H1 (cell line): ENCODE measurements at regions not wholly inside any gene's neighbourhood (a gene's known extent, or its start where the extent isn't known, plus 50 kb on each side); places are given as distances from the start of the nearest gene placed in this dataset.

ENCODE experiments used
- CTCF ChIA-PET: fragments of 300-600 bp; sonication (Branson Sonifier 250); formaldehyde crosslinking; loops from one replicate; lab custom pipeline; 2021; ENCODE audit not compliant: partially characterized antibody; lab: Charles Lee
- POLR2A ChIA-PET: fragments of 300-600 bp; sonication (Branson Sonifier 250); formaldehyde crosslinking; loops from one replicate; lab custom pipeline; 2021; ENCODE audit warnings: inconsistent platforms; ENCODE audit not compliant: partially characterized antibody; lab: Charles Lee
- DNase-seq, 2 experiments: peaks; one replicate each; pipeline versions ENCODE4 v3.0.0 to v3.0.0-alpha.2; 2010 to 2022; ENCODE audit warnings: low spot score in 2 of 2, low read depth in 1 of 2, mixed read lengths in 1 of 2
- FAIRE-seq: peaks from 2 replicates; lab custom pipeline; 2011; peaks lifted over from hg19 to GRCh38; lab: Jason Lieb, UNC
- H2AFZ ChIP-seq: 2 replicates; pipeline ENCODE4 v1.8.1; 2012; ENCODE audit warnings: low read length, inconsistent platforms
- H2AK5ac ChIP-seq: 2 replicates; pipeline ENCODE4 v1.6.1; 2013; ENCODE audit warnings: low read depth, low read length
- H2BK120ac ChIP-seq: replicated peaks from 2 replicates; pipeline ENCODE3; 2013; ENCODE audit warnings: low read depth, low read length, inconsistent platforms
- H2BK12ac ChIP-seq: 2 replicates; pipeline ENCODE4 v1.6.1; 2013; ENCODE audit warnings: low read depth, low read length
- H2BK15ac ChIP-seq: 2 replicates; pipeline ENCODE4 v1.6.1; 2013; ENCODE audit warnings: low read length
- H2BK20ac ChIP-seq: 2 replicates; pipeline ENCODE4 v1.6.1; 2013; ENCODE audit warnings: low read length
- H2BK5ac ChIP-seq: 2 replicates; pipeline ENCODE4 v1.6.1; 2013; ENCODE audit warnings: low read depth, low read length
- H3K14ac ChIP-seq: 2 replicates; pipeline ENCODE4 v1.6.1; 2013; ENCODE audit warnings: inconsistent platforms; ENCODE audit not compliant: insufficient read length
- H3K18ac ChIP-seq: 2 replicates; pipeline ENCODE4 v1.6.1; 2013; ENCODE audit warnings: low read length; ENCODE audit errors: extremely low read depth
- H3K23ac ChIP-seq: 2 replicates; pipeline ENCODE4 v1.6.1; 2013; ENCODE audit warnings: inconsistent platforms; ENCODE audit not compliant: insufficient read length
- H3K23me2 ChIP-seq: 2 replicates; pipeline ENCODE4 v1.6.1; 2013; ENCODE audit warnings: low read depth, low read length
- H3K27ac ChIP-seq: 2 replicates; pipeline ENCODE4 v1.6.1; 2011; ENCODE audit warnings: low read depth, low read length, inconsistent platforms
- H3K27me3 ChIP-seq, 4 experiments: replicated peaks in 1 of 4; 1 replicate in 1 of 4; 2 replicates in 3 of 4; pipeline versions ENCODE4 v1.6.1 to v1.8.1; 2011 to 2013; ENCODE audit warnings: low read length in 3 of 4, mild to moderate bottlenecking in 3 of 4, inconsistent platforms in 2 of 4, mixed read lengths in 2 of 4, moderate library complexity in 1 of 4; ENCODE audit not compliant: control insufficient read depth in 3 of 4, insufficient read depth in 3 of 4; ENCODE audit errors: extremely low read depth in 1 of 4
- H3K36me3 ChIP-seq, 4 experiments: 2 replicates each; pipeline versions ENCODE4 v1.6.1 to v1.8.1; 2011 to 2013; ENCODE audit warnings: mild to moderate bottlenecking in 4 of 4, low read length in 3 of 4, moderate library complexity in 2 of 4, control low read depth in 1 of 4, inconsistent platforms in 1 of 4; ENCODE audit not compliant: insufficient read depth in 4 of 4, control insufficient read depth in 2 of 4
- H3K4ac ChIP-seq: replicated peaks from 2 replicates; pipeline ENCODE3; 2013; ENCODE audit warnings: low read length, low read depth, mixed read lengths, inconsistent platforms; ENCODE audit not compliant: insufficient read length
- H3K4me1 ChIP-seq, 4 experiments: replicated peaks in 1 of 4; 1 replicate in 1 of 4; 2 replicates in 3 of 4; pipeline versions ENCODE4 v1.6.1 to v1.8.1; 2011 to 2013; ENCODE audit warnings: low read length in 3 of 4, inconsistent platforms in 2 of 4, mixed read lengths in 1 of 4; ENCODE audit not compliant: insufficient read depth in 4 of 4, control insufficient read depth in 3 of 4
- H3K4me2 ChIP-seq, 2 experiments: 2 replicates each; pipeline versions ENCODE4 v1.6.1 to v1.8.1; 2011 to 2013; ENCODE audit warnings: low read depth in 2 of 2, low read length in 2 of 2, control low read depth in 1 of 2, inconsistent platforms in 1 of 2, mild to moderate bottlenecking in 1 of 2; ENCODE audit not compliant: insufficient read depth in 1 of 2
- H3K4me3 ChIP-seq, 4 experiments: fragments of 200-600, 300-600 bp in 1 of 4; sonication (generic), shearing (Covaris generic), sonication (Bioruptor Twin) in 1 of 4; 2 replicates each; pipeline versions ENCODE4 v1.5.1 to v1.8.1; 2011 to 2016; ENCODE audit warnings: low read length in 4 of 4, low read depth in 3 of 4, control low read depth in 2 of 4, inconsistent platforms in 2 of 4, mild to moderate bottlenecking in 2 of 4, mixed read lengths in 1 of 4, moderate library complexity in 1 of 4; ENCODE audit not compliant: insufficient read depth in 2 of 4; ENCODE audit errors: extremely low read depth in 1 of 4
- H3K56ac ChIP-seq: replicated peaks from 2 replicates; pipeline ENCODE3; 2013; ENCODE audit warnings: low read depth, mild to moderate bottlenecking, mixed read lengths, low read length, inconsistent platforms; ENCODE audit not compliant: insufficient read length
- H3K79me1 ChIP-seq: 2 replicates; pipeline ENCODE4 v1.6.1; 2013; ENCODE audit warnings: low read depth, low read length, control low read depth
- H3K79me2 ChIP-seq, 2 experiments: 2 replicates each; pipeline versions ENCODE4 v1.6.1 to v1.8.1; 2012 to 2013; ENCODE audit warnings: low read length in 2 of 2, mild to moderate bottlenecking in 2 of 2, inconsistent platforms in 1 of 2; ENCODE audit not compliant: insufficient read depth in 2 of 2, control insufficient read depth in 1 of 2
- H3K9ac ChIP-seq, 4 experiments: replicated peaks in 1 of 4; 1 replicate in 1 of 4; 2 replicates in 3 of 4; pipeline versions ENCODE4 v1.6.1 to v1.8.1; 2011 to 2013; ENCODE audit warnings: low read depth in 3 of 4, low read length in 3 of 4, control low read depth in 2 of 4, mild to moderate bottlenecking in 2 of 4, moderate library complexity in 2 of 4, inconsistent platforms in 1 of 4; ENCODE audit errors: extremely low read depth in 1 of 4
- H3K9me3 ChIP-seq, 2 experiments: 2 replicates each; pipeline versions ENCODE4 v1.6.1 to v1.8.1; 2012 to 2013; ENCODE audit warnings: mild to moderate bottlenecking in 2 of 2, moderate library complexity in 2 of 2, control low read depth in 1 of 2, inconsistent platforms in 1 of 2, low read depth in 1 of 2, low read length in 1 of 2, mixed read lengths in 1 of 2; ENCODE audit not compliant: insufficient read depth in 2 of 2
- H4K20me1 ChIP-seq, 2 experiments: replicated peaks in 1 of 2; 2 replicates each; pipeline versions ENCODE3 to v1.8.1; 2011 to 2013; ENCODE audit warnings: inconsistent platforms in 2 of 2, low read length in 2 of 2, mild to moderate bottlenecking in 1 of 2; ENCODE audit not compliant: insufficient read depth in 2 of 2, control insufficient read depth in 1 of 2
- H4K5ac ChIP-seq: 2 replicates; pipeline ENCODE4 v1.6.1; 2013; ENCODE audit warnings: low read length, low read depth, mixed read lengths, inconsistent platforms; ENCODE audit not compliant: insufficient read length
- H4K8ac ChIP-seq: 2 replicates; pipeline ENCODE4 v1.8.0; 2013; ENCODE audit warnings: mild to moderate bottlenecking, moderate library complexity, low read length, inconsistent platforms; ENCODE audit not compliant: insufficient read depth; ENCODE audit errors: extremely low read depth
- H4K91ac ChIP-seq: replicated peaks from 2 replicates; pipeline ENCODE3; 2013; ENCODE audit warnings: low read length, mixed read lengths, inconsistent platforms; ENCODE audit not compliant: insufficient read length
- ATF3 ChIP-seq: IDR thresholded peaks from 2 replicates; pipeline ENCODE4 v1.6.1; 2011; ENCODE audit warnings: low read depth, mild to moderate bottlenecking, low read length; ENCODE audit not compliant: insufficient read depth
- CREB1 ChIP-seq: IDR thresholded peaks from 2 replicates; pipeline ENCODE4 v1.6.1; 2012; ENCODE audit warnings: inconsistent platforms
- CTBP2 ChIP-seq: IDR thresholded peaks from 2 replicates; pipeline ENCODE4 v1.7.0; 2011; ENCODE audit warnings: borderline replicate concordance, mild to moderate bottlenecking, moderate library complexity, mixed read lengths, low read length; ENCODE audit not compliant: insufficient read depth, insufficient read length
- FOSL1 ChIP-seq: IDR thresholded peaks from 2 replicates; pipeline ENCODE4 v1.6.1; 2011; ENCODE audit warnings: mild to moderate bottlenecking, low read depth, low read length, moderate library complexity; ENCODE audit not compliant: insufficient read depth
- WGBS, 2 experiments: shearing (Covaris generic) in 1 of 2; methylation state at CpG; one replicate each; pipeline versions ENCODE4 v1.1.6 to v1.1.7; 2013 to 2015; ENCODE audit warnings: low lambda C conversion rate in 2 of 2, mixed read lengths in 2 of 2, inconsistent platforms in 1 of 2, low coverage in 1 of 2, missing lambda C conversion rate in 1 of 2; ENCODE audit not compliant: insufficient replicate concordance in 2 of 2, insufficient coverage in 1 of 2, insufficient read length in 1 of 2; ENCODE audit errors: extremely low coverage in 1 of 2, missing lambda C conversion rate in 1 of 2; 5-methylcytosine and 5-hydroxymethylcytosine counted together

GRCh38 chr6:74966712-74967111, 239.1 kb downstream of the COL12A1 start:
- no peaks in the 10 kb centered on the region for H3K36me3 ChIP-seq
- ChIA-PET CTCF (interaction anchor here (0.9 kb wide), 1 partner anchor 78 kb away, joined by 3 read pairs; no protein-coding TSS in a partner anchor), POLR2A (no interaction called here)
- no peaks in the 10 kb centered on the region for H3K23me2 ChIP-seq
- no peak overlapping the region for H2BK15ac ChIP-seq
- 84% methylated on average over 2 of the region's 2 CpGs; no CpG with 5 or more reads in 1 of the 2 experiments for WGBS, 2 experiments
- no peak overlapping the region for H2AFZ ChIP-seq
- H2AK5ac ChIP-seq, result no peak overlapping the region
- H3K14ac ChIP-seq, result no peak overlapping the region
- no peak overlapping the region for H2BK20ac ChIP-seq
- H2BK120ac ChIP-seq, result no peak overlapping the region
- H3K79me2 ChIP-seq, result no peaks in the 10 kb centered on the region
- no peak overlapping the region for H4K5ac ChIP-seq
- FAIRE-seq (no peak), DNase-seq (no peak)
- no peak overlapping the region for H3K56ac ChIP-seq
- peaks cover 0 to 6% of the 10 kb centered on the region in 2 experiments; a peak in 1 of 4 replicates for H3K9me3 ChIP-seq
- H3K27ac ChIP-seq, result no peak overlapping the region
- no peaks in the 10 kb centered on the region for H4K20me1 ChIP-seq
- no peak overlapping the region for H3K9ac ChIP-seq
- no peaks in the 10 kb centered on the region for H3K79me1 ChIP-seq
- no peak overlapping the region for H3K23ac ChIP-seq
- TF ChIP-seq FOSL1 (no peak), ATF3 (no peak), CTBP2 (no peak), CREB1 (no peak)
- no peak overlapping the region for H3K4ac ChIP-seq
- H2BK12ac ChIP-seq, result no peak overlapping the region
- no peaks in the 10 kb centered on the region for H3K27me3 ChIP-seq
- no peak overlapping the region for H4K91ac ChIP-seq
- no peak overlapping the region for H2BK5ac ChIP-seq
- H4K8ac ChIP-seq, result no peak overlapping the region
- H3K4me3 ChIP-seq, result no peak overlapping the region
- no peak overlapping the region for H3K4me2 ChIP-seq
- no peak overlapping the region for H3K18ac ChIP-seq
- no peaks in the 10 kb centered on the region for H3K4me1 ChIP-seq
